HepG2 (cell line): ENCODE measurements at regions not wholly inside any gene's neighbourhood (a gene's known extent, or its start where the extent isn't known, plus 50 kb on each side); places are given as distances from the start of the nearest gene placed in this dataset.

Source experiments
- ATAC-seq: fragments of 200-7000 bp; cut with Tn5 transposase; 3 replicates; pipeline ENCODE4 v1.9.1; 2020; ENCODE audit warnings: mild to moderate bottlenecking, moderate library complexity
- BruUV-seq: library from RNA; stranded (reverse); fragments of 400-500 nt; replicated peaks from 2 replicates; lab custom pipeline; 2021; lab: Mats Ljungman, UMichigan
- CTCF ChIA-PET: fragments of 300-600 bp; formaldehyde crosslinking; extraction: SDS; loops from one replicate; lab custom pipeline; 2021; ENCODE audit warnings: low total read pairs, inconsistent platforms, low intra/inter-chr PET ratio; lab: Yijun Ruan, JAX
- POLR2A ChIA-PET: fragments of 350-600 bp; sonication (Branson Sonifier 250); formaldehyde crosslinking; loops from one replicate; lab custom pipeline; 2020; ENCODE audit warnings: antibody characterized with exemption, inconsistent platforms; lab: Yijun Ruan, JAX
- DNase-seq: peaks from one replicate; pipeline ENCODE4 v3.0.0-alpha.2; 2015; ENCODE audit warnings: low spot score
- FAIRE-seq: peaks from 3 replicates; lab custom pipeline; 2011; peaks lifted over from hg19 to GRCh38; lab: Jason Lieb, UNC
- H2AFZ ChIP-seq: one replicate; pipeline ENCODE4 v1.6.1; 2011; ENCODE audit warnings: low read length, inconsistent platforms
- H3K27ac ChIP-seq: fragments of 300-600 bp; 3 replicates; pipeline ENCODE4 v1.8.0; 2011; ENCODE audit warnings: mixed run types, mild to moderate bottlenecking, mixed read lengths, low read length, inconsistent platforms; ENCODE audit not compliant: insufficient read depth; ENCODE audit errors: extremely low read length
- H3K27me3 ChIP-seq, 2 experiments: fragments of 200-600 bp in 1 of 2; 2 replicates in 1 of 2; 3 replicates in 1 of 2; pipeline versions ENCODE4 v1.6.0 to v1.8.0; 2011; ENCODE audit warnings: low read length in 2 of 2, mild to moderate bottlenecking in 2 of 2, moderate library complexity in 2 of 2, inconsistent platforms in 1 of 2; ENCODE audit not compliant: insufficient read depth in 2 of 2, control insufficient read depth in 1 of 2
- H3K36me3 ChIP-seq, 2 experiments: fragments of 200-600 bp in 1 of 2; replicated peaks in 1 of 2; 2 replicates in 1 of 2; 3 replicates in 1 of 2; pipeline versions ENCODE4 v1.5.1 to v1.8.0; 2011; ENCODE audit warnings: low read length in 2 of 2, inconsistent platforms in 1 of 2; ENCODE audit not compliant: insufficient read depth in 2 of 2, control insufficient read depth in 1 of 2
- H3K4me1 ChIP-seq: 2 replicates; pipeline ENCODE4 v1.5.1; 2012; ENCODE audit warnings: low read length, inconsistent platforms; ENCODE audit not compliant: insufficient read depth
- H3K4me2 ChIP-seq: 2 replicates; pipeline ENCODE4 v1.6.0; 2011; ENCODE audit warnings: low read depth, low read length, inconsistent platforms
- H3K4me3 ChIP-seq, 3 experiments: fragments of 200-600 bp in 1 of 3; sonication (generic), shearing (Covaris generic) in 1 of 3; replicated peaks in 1 of 3; 2 replicates each; pipeline ENCODE4 v1.5.1; 2011 to 2016; ENCODE audit warnings: low read length in 3 of 3, inconsistent platforms in 2 of 3, low read depth in 2 of 3, mild to moderate bottlenecking in 2 of 3, control low read depth in 1 of 3, mixed read lengths in 1 of 3; ENCODE audit not compliant: insufficient read depth in 1 of 3
- H3K79me2 ChIP-seq: one replicate; pipeline ENCODE4 v1.6.1; 2011; ENCODE audit warnings: low read length, inconsistent platforms; ENCODE audit not compliant: insufficient read depth
- H3K9ac ChIP-seq: 2 replicates; pipeline ENCODE4 v1.6.0; 2011; ENCODE audit warnings: mild to moderate bottlenecking, low read depth, low read length, inconsistent platforms; ENCODE audit not compliant: insufficient read depth
- H3K9me3 ChIP-seq: 2 replicates; pipeline ENCODE4 v1.5.1; 2012; ENCODE audit warnings: mild to moderate bottlenecking, low read length
- H4K20me1 ChIP-seq: 2 replicates; pipeline ENCODE4 v1.6.0; 2011; ENCODE audit warnings: inconsistent platforms, mild to moderate bottlenecking, low read length, moderate library complexity; ENCODE audit not compliant: insufficient read depth
- FOXP4 ChIP-seq: sonication (generic); formaldehyde crosslinking; IDR thresholded peaks from 2 replicates; pipeline ENCODE4 v1.4.0; 2020; ENCODE audit warnings: missing genetic modification reagents
- FUBP1 ChIP-seq: sonication (generic); formaldehyde crosslinking; IDR thresholded peaks from 2 replicates; pipeline ENCODE4 v1.5.1; 2020; ENCODE audit warnings: missing genetic modification reagents, mild to moderate bottlenecking, borderline replicate concordance
- HNF1B ChIP-seq: sonication (generic); formaldehyde crosslinking; IDR thresholded peaks from 2 replicates; pipeline ENCODE4 v1.5.1; 2020; ENCODE audit warnings: mild to moderate bottlenecking, moderate library complexity, missing genetic modification reagents
- IRX3 ChIP-seq: sonication (generic); formaldehyde crosslinking; IDR thresholded peaks from 2 replicates; pipeline ENCODE4 v1.8.1; 2023; ENCODE audit warnings: mild to moderate bottlenecking, low read depth, missing genetic modification reagents, borderline replicate concordance
- RXRA ChIP-seq: sonication (generic); formaldehyde crosslinking; IDR thresholded peaks from 2 replicates; pipeline ENCODE4 v1.5.1; 2020; ENCODE audit warnings: missing genetic modification reagents
- TRIM24 ChIP-seq: sonication (generic); formaldehyde crosslinking; IDR thresholded peaks from 2 replicates; pipeline ENCODE4 v1.8.0; 2022; ENCODE audit warnings: mild to moderate bottlenecking, missing genetic modification reagents
- ZNF414 ChIP-seq: sonication (generic); formaldehyde crosslinking; IDR thresholded peaks from 2 replicates; pipeline ENCODE4 v1.5.0; 2020; ENCODE audit warnings: missing genetic modification reagents
- ZNF552 ChIP-seq: sonication (generic); formaldehyde crosslinking; IDR thresholded peaks from 2 replicates; pipeline ENCODE4 v1.9.0; 2022; ENCODE audit warnings: missing genetic modification reagents, mild to moderate bottlenecking, borderline replicate concordance
- ZNF879 ChIP-seq: sonication (generic); formaldehyde crosslinking; IDR thresholded peaks from 2 replicates; pipeline ENCODE4 v1.8.1; 2023; ENCODE audit warnings: missing genetic modification reagents
- WGBS: methylation state at CpG from one replicate; pipeline ENCODE4 v1.1.6; 2017; ENCODE audit warnings: low lambda C conversion rate; 5-methylcytosine and 5-hydroxymethylcytosine counted together
- in situ Hi-C: cut with HindIII; loops from 2 replicates; pipeline ENCODE4 v1.10.0; 2017; ENCODE audit warnings: low pct_unique_long_range_greater_than_20kb; ENCODE audit not compliant: extremely low pct_ligation_motif_present
- intact Hi-C: fragments of 100-400 bp; cut with micrococcal nuclease; formaldehyde crosslinking; loops from one replicate; pipeline ENCODE4 v1.10.0; 2022; ENCODE audit not compliant: unreplicated experiment

GRCh38 chr1:67482733-67483482 lies 52.7 kb upstream of the SERBP1 start:
- FAIRE-seq (no peak), DNase-seq (no peak), ATAC-seq (peak; percentile 53; the same call in 2 of the 3 replicates)
- in situ Hi-C loops (no loop called here), intact Hi-C loops (no loop called here)
- BruUV-seq, result no TSS peak
- WGBS, result 21% methylated on average over 7 of the region's 7 CpGs
- H2AFZ ChIP-seq, result no peak overlapping the region
- no peak overlapping the region for H3K9ac ChIP-seq
- no peaks in the 10 kb centered on the region for H3K9me3 ChIP-seq
- ChIA-PET POLR2A (interaction anchor here (1.2 kb wide), 1 partner anchor 54 kb away, joined by 4 read pairs; no protein-coding TSS in a partner anchor), CTCF (no interaction called here)
- H3K4me1 ChIP-seq, result peaks cover 7% of the 10 kb centered on the region; the same call in 1 of the 2 replicates
- H3K27ac ChIP-seq, result no peak overlapping the region
- no peaks in the 10 kb centered on the region for H4K20me1 ChIP-seq
- H3K27me3 ChIP-seq, result peaks cover 0 to 6% of the 10 kb centered on the region in 2 experiments; a peak in 1 of 5 replicates
- H3K36me3 ChIP-seq, result no peaks in the 10 kb centered on the region
- no peak for TF ChIP-seq ZNF552 (CRISPR knock-in tag)
- no peak overlapping the region for H3K4me2 ChIP-seq
- H3K79me2 ChIP-seq, result no peaks in the 10 kb centered on the region
- no peak overlapping the region for H3K4me3 ChIP-seq

- Histone ChIP-seq H3K27ac (no peak overlapping the region), H3K79me2 (no peaks in the 10 kb centered on the region), H3K27me3 (peaks cover 0 to 6% of the 10 kb centered on the region in 2 experiments; a peak in 1 of 5 replicates), H3K4me2 (no peak overlapping the region), H2AFZ (no peak overlapping the region), H3K9me3 (no peaks in the 10 kb centered on the region), H3K9ac (no peak overlapping the region), H3K4me3 (no peak overlapping the region), H3K36me3 (no peaks in the 10 kb centered on the region), H3K4me1 (peaks cover 7% of the 10 kb centered on the region; the same call in 1 of the 2 replicates), H4K20me1 (no peaks in the 10 kb centered on the region)
- ChIA-PET POLR2A (no interaction called here), CTCF (no interaction called here)
- DNase-seq, result no peak
- no peak for ATAC-seq
- BruUV-seq, result no TSS peak
- intact Hi-C loops, result no loop called here
- FAIRE-seq, result no peak
- in situ Hi-C loops, result no loop called here
- WGBS, result 20% methylated on average over 2 of the region's 2 CpGs
- no peak for TF ChIP-seq ZNF879
- TF ChIP-seq FUBP1 (CRISPR knock-in tag), result no peak
- no peak for TF ChIP-seq ZNF414 (CRISPR knock-in tag)
- TF ChIP-seq HNF1B (CRISPR knock-in tag), result no peak
- no peak for TF ChIP-seq FOXP4 (CRISPR knock-in tag)
- no peak for TF ChIP-seq RXRA (CRISPR knock-in tag)
- no peak for TF ChIP-seq TRIM24 (CRISPR knock-in tag)
- no peak for TF ChIP-seq IRX3
Observed at GRCh38 chr1:67484492-67484891, 54.3 kb upstream of the SERBP1 start.
